Large intestine (tissue), 3 donors: ENCODE measurements at regions not wholly inside any gene's neighbourhood (a gene's known extent, or its start where the extent isn't known, plus 50 kb on each side); places are given as distances from the start of the nearest gene placed in this dataset.
"Not testable (repeated sequence)": the region's sequence is repeated elsewhere in the genome, so short reads cannot be mapped to it uniquely, and the experiment has no call there.

Source experiments
- DNase-seq, 2 donors: peaks; one replicate each; pipeline versions ENCODE4 v3.0.0 to v3.0.0-alpha.2; 2013
- H3K27ac ChIP-seq: one replicate; pipeline ENCODE4 v1.5.1; 2013; ENCODE audit warnings: low read length
- H3K27me3 ChIP-seq: 2 replicates; pipeline ENCODE4 v1.6.1; 2013; ENCODE audit warnings: low read length; ENCODE audit not compliant: control insufficient read depth, insufficient read depth
- H3K36me3 ChIP-seq: 2 replicates; pipeline ENCODE4 v1.6.1; 2013; ENCODE audit warnings: low read length; ENCODE audit not compliant: control insufficient read depth, insufficient read depth
- H3K4me1 ChIP-seq: one replicate; pipeline ENCODE4 v1.6.1; 2013; ENCODE audit warnings: low read length; ENCODE audit not compliant: control insufficient read depth, insufficient read depth
- H3K4me3 ChIP-seq: one replicate; pipeline ENCODE4 v1.5.1; 2013; ENCODE audit warnings: low read length
- H3K9me3 ChIP-seq: one replicate; pipeline ENCODE4 v1.6.1; 2013; ENCODE audit warnings: mild to moderate bottlenecking, low read depth, low read length, moderate library complexity; ENCODE audit not compliant: control insufficient read depth
- whole genome bisulfite sequencing: methylation state at CpG from one replicate; pipeline ENCODE4 v1.1.5; 2013; ENCODE audit warnings: low lambda C conversion rate; ENCODE audit not compliant: insufficient coverage; 5-methylcytosine and 5-hydroxymethylcytosine counted together

GRCh38 chr13:22813531-22814377 is 367.0 kb upstream of the SGCG start:
- 34% methylated on average over 5 of the region's 21 CpGs for WGBS
- H3K27ac ChIP-seq: not testable (repeated sequence)

DNA sequence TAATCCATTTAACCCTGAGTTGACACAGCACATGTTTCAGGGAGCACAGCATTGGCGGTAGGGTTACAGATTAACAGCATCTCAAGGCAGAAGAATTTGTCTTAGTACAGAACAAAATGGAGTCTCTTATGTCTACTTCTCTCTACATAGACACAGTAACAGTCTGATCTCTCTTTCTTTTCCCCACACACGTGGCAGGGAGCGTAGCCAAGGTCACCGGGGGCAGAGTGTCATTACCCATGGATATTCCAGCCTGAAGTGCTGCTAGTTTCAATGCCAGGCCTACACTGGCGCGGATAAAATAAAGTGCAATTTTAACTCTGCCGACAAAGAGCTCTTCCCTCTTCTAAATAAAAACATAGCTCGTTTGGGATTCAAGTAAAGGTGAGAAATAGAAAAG is 366.3 kb upstream of the SGCG start:
- H3K4me3 ChIP-seq, DNase-seq, H3K27ac ChIP-seq, H3K4me1 ChIP-seq, H3K27me3 ChIP-seq, H3K36me3 ChIP-seq, H3K9me3 ChIP-seq: not testable (repeated sequence)
- 91% methylated on average over 4 of the region's 8 CpGs for WGBS

More at GRCh38 chr13:22813531-22814377, 367.0 kb upstream of the SGCG start:
- H3K4me3 ChIP-seq, H3K27me3 ChIP-seq, H3K4me1 ChIP-seq, H3K36me3 ChIP-seq, H3K9me3 ChIP-seq, DNase-seq: not testable (repeated sequence)

DNA sequence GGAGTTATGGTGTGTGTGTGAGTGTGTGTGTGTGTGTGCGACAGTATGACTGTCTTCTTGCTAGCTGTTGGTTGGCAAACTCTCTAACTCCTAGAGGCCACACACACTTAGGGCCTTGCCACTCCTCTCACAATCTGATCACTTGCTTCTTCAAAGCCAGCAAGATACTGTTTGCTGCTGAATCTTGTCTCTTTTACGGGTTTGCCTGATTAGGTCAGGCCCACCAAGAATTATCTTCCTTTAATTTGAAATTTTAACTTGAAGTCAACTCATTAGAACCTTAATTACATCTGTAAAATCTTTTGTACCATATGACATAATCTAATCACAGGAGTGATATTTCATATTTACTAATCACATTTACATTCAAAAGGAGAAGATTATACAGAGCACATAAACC is 359.2 kb upstream of the SGCG start:
- no peaks in the 10 kb centered on the region for H3K9me3 ChIP-seq
- no peak overlapping the region for H3K4me3 ChIP-seq
- no CpG with 5 or more reads among the region's 2 CpGs for WGBS
- DNase-seq: no peak
- no peaks in the 10 kb centered on the region for H3K27me3 ChIP-seq
- H3K4me1 ChIP-seq: no peaks in the 10 kb centered on the region
- no peak overlapping the region for H3K27ac ChIP-seq
- H3K36me3 ChIP-seq: no peaks in the 10 kb centered on the region

DNA sequence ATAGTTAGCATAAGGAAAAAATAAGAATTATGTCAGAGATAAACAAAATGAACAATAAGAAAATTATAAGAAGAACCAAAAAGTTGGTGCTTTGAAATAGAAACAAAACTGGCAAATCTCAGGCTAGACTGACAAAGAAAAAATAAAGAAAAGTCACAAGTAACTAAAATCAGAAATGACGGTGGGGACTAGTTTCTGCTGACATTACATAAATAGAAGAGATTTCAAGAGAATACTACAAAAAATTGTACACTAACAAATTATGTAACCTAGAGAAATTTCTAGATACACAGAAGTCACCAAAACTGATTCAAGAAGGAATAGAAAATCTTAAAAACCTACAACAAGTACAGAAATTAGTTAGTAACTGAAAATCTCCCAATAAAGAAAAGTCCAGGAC is 355.6 kb upstream of the SGCG start:
- H3K4me1 ChIP-seq: no peaks in the 10 kb centered on the region
- WGBS: no CpG with 5 or more reads among the region's 1 CpG
- no peak for DNase-seq
- H3K27me3 ChIP-seq: no peaks in the 10 kb centered on the region
- H3K27ac ChIP-seq: no peak overlapping the region
- H3K4me3 ChIP-seq: no peak overlapping the region
- H3K9me3 ChIP-seq: no peaks in the 10 kb centered on the region
- no peaks in the 10 kb centered on the region for H3K36me3 ChIP-seq

DNA sequence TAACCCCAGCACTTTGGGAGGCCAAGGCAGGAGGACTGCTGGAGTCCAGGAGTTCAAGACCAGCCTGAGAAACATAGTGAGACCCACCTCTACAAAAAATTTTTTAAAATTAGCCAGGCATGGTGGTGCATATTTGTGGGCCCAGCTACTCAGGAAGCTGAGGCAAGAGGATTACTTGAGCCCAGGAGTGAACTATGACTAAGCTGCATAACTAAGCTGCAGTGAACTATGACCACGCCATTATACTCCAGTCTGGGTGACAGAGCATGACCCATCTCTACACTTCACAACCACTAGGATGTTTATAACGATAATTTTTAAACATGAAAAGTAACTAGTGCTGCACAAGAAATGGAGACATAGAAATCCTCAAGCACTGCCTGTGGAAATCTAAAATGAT is 352.7 kb upstream of the SGCG start:
- H3K4me3 ChIP-seq: no peak overlapping the region
- no peak overlapping the region for H3K27ac ChIP-seq
- no peaks in the 10 kb centered on the region for H3K27me3 ChIP-seq
- DNase-seq: no peak
- WGBS: no CpG with 5 or more reads among the region's 2 CpGs
- H3K4me1 ChIP-seq: no peaks in the 10 kb centered on the region
- H3K9me3 ChIP-seq: no peaks in the 10 kb centered on the region
- no peaks in the 10 kb centered on the region for H3K36me3 ChIP-seq

- no peak for DNase-seq
- no peaks in the 10 kb centered on the region for H3K9me3 ChIP-seq
- no peak overlapping the region for H3K27ac ChIP-seq
- peaks cover 19% of the 10 kb centered on the region for H3K27me3 ChIP-seq
- H3K4me1 ChIP-seq: no peaks in the 10 kb centered on the region
- WGBS: 100% methylated on average over 1 of the region's 2 CpGs
- no peaks in the 10 kb centered on the region for H3K36me3 ChIP-seq
- H3K4me3 ChIP-seq: no peak overlapping the region
These were observed 344.3 kb upstream of the SGCG start for GRCh38 chr13:22836475-22836874.

- no peak overlapping the region for H3K4me3 ChIP-seq
- whole genome bisulfite sequencing: no CpG with 5 or more reads among the region's 45 CpGs
- no peak overlapping the region for H3K27ac ChIP-seq
- DNase-seq: no peak
- H3K27me3 ChIP-seq: peaks cover 19% of the 10 kb centered on the region
- H3K9me3 ChIP-seq: no peaks in the 10 kb centered on the region
- no peaks in the 10 kb centered on the region for H3K36me3 ChIP-seq
- no peaks in the 10 kb centered on the region for H3K4me1 ChIP-seq
These were observed 342.7 kb upstream of the SGCG start for GRCh38 chr13:22837980-22838647.

DNA sequence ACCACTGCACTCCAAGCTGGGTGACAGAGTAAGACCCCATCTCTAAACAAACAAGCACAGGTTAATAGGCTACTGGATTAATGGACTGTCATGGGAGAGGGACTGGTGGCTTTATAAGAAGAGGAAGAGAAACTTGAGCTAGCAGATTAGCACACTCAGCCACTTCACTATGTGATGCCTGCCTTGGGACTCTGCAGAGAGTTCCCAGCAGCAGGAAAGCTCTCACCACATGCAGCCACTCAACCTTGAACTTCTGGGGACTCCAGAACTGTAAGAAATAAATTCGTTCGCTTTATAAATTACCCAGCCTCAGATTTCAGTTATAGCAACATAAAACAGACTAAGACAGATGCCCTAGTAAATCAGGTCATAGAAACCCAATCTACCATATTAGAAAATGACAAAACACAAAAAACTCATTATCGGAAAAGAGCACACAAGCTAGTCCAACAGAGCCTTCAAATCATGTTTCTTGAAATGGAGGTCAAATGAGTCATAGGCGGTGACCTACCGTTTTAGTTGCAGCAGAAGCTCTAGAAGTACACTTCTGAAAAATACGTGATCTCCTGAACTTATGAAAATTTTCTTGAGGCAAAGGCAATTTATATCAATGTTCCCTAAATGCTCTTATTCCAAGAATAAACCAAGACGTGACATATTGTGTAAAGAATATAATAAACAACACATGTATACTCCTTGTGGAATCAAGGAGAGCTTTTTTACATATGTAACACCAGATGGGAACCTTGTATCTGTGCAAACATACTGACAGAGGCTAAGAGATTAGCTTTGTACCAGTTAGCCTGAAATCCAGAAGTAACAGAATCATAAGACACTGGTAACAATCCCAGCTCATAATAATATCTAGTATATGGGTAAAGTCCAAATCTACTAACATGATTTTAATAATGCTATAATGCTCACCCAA is 340.9 kb upstream of the SGCG start:
- H3K4me3 ChIP-seq: no peak overlapping the region

GRCh38 chr13:22846551-22846950 is 334.2 kb upstream of the SGCG start:
- Histone ChIP-seq H3K9me3 (peaks cover 5% of the 10 kb centered on the region), H3K4me3 (no peak overlapping the region), H3K27ac (no peak overlapping the region), H3K36me3 (no peaks in the 10 kb centered on the region), H3K4me1 (no peaks in the 10 kb centered on the region), H3K27me3 (no peaks in the 10 kb centered on the region)
- no peak for DNase-seq
- WGBS: 83% methylated on average over 1 of the region's 2 CpGs

More for the DNA sequence above, 340.9 kb upstream of the SGCG start:
- Histone ChIP-seq H3K9me3 (no peaks in the 10 kb centered on the region), H3K27me3 (peaks cover 19% of the 10 kb centered on the region), H3K36me3 (no peaks in the 10 kb centered on the region), H3K27ac (no peak overlapping the region), H3K4me1 (no peaks in the 10 kb centered on the region)
- no peak for DNase-seq
- WGBS: 92% methylated on average over 4 of the region's 7 CpGs

GRCh38 chr13:22848539-22849052 is 332.2 kb upstream of the SGCG start:
- Histone ChIP-seq H3K9me3 (peaks cover 5% of the 10 kb centered on the region), H3K4me1 (no peaks in the 10 kb centered on the region), H3K4me3 (no peak overlapping the region), H3K27ac (no peak overlapping the region), H3K36me3 (no peaks in the 10 kb centered on the region), H3K27me3 (no peaks in the 10 kb centered on the region)
- 100% methylated on average over 1 of the region's 32 CpGs for WGBS
- peak; percentile 16 to 17 for DNase-seq
